ENCODE measurements at regions not wholly inside any gene's neighbourhood (a gene's known extent, or its start where the extent isn't known, plus 50 kb on each side); places are given as distances from the start of the nearest gene placed in this dataset.

DNA sequence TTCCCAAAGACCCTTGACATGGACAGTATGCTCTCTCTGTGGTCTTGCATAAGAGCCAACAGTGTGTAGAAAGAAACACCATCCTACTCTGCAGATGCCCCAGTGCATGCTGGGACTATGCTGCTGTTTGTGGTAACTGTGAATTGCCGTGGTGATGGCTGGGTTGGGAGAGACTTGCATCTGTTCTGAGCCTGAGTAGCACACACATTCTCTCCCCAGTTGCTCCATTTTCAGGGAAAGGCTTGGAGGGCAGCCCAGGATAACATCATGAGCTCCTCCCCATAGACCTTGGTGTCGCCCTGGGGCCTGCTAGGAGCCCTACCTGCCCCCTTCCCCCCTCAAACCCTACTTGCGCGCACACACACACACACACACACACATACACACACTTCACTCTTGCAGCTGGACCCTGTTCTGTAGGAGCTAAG lies 120.9 kb upstream of the IPO9 start:
- TF ChIP-seq, protein P1, sequence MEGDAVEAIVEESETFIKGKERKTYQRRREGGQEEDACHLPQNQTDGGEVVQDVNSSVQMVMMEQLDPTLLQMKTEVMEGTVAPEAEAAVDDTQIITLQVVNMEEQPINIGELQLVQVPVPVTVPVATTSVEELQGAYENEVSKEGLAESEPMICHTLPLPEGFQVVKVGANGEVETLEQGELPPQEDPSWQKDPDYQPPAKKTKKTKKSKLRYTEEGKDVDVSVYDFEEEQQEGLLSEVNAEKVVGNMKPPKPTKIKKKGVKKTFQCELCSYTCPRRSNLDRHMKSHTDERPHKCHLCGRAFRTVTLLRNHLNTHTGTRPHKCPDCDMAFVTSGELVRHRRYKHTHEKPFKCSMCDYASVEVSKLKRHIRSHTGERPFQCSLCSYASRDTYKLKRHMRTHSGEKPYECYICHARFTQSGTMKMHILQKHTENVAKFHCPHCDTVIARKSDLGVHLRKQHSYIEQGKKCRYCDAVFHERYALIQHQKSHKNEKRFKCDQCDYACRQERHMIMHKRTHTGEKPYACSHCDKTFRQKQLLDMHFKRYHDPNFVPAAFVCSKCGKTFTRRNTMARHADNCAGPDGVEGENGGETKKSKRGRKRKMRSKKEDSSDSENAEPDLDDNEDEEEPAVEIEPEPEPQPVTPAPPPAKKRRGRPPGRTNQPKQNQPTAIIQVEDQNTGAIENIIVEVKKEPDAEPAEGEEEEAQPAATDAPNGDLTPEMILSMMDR (IDR thresholded peaks at IDR 0.05) = no peak
- no peak for TF ChIP-seq ZFX (IDR thresholded peaks at IDR 0.05; ENCODE audit: borderline replicate concordance)

Measured in 22Rv1 (cell line).